ENCODE measurements at regions not wholly inside any gene's neighbourhood (a gene's known extent, or its start where the extent isn't known, plus 50 kb on each side); places are given as distances from the start of the nearest gene placed in this dataset.
A peak's percentile ranks its signal among the peaks of the same experiment; 100 is the strongest.
"Not testable (repeated sequence)": the region's sequence is repeated elsewhere in the genome, so short reads cannot be mapped to it uniquely, and the experiment has no call there.

- ATAC-seq = peak; percentile 88
- peak in 1 of 2 donors; percentile 15 for DNase-seq
- not testable (repeated sequence) for H3K27me3 Mint-ChIP-seq
Observed at GRCh38 chr7:76932957-76933356, 99.2 kb downstream of the SPDYE17 start.

GRCh38 chr7:76931441-76931840 lies 100.7 kb downstream of the SPDYE17 start:
- H3K9me3 Mint-ChIP-seq, ATAC-seq, H3K27me3 Mint-ChIP-seq, H3K4me1 Mint-ChIP-seq, DNase-seq, H3K27ac Mint-ChIP-seq, H3K4me3 Mint-ChIP-seq: not testable (repeated sequence)

More at GRCh38 chr7:76932957-76933356, 99.2 kb downstream of the SPDYE17 start:
- not testable (repeated sequence) for H3K9me3 Mint-ChIP-seq, H3K4me1 Mint-ChIP-seq, H3K27ac Mint-ChIP-seq, H3K4me3 Mint-ChIP-seq

GRCh38 chr7:76930416-76930815 lies 101.7 kb downstream of the SPDYE17 start:
- not testable (repeated sequence) for H3K4me3 Mint-ChIP-seq, H3K27ac Mint-ChIP-seq

GRCh38 chr7:76928751-76929150 lies 103.4 kb downstream of the SPDYE17 start:
- not testable (repeated sequence) for H3K9me3 Mint-ChIP-seq, H3K4me1 Mint-ChIP-seq, ATAC-seq, H3K27ac Mint-ChIP-seq, DNase-seq, H3K4me3 Mint-ChIP-seq
- peaks cover 12% of the 10 kb centered on the region for H3K27me3 Mint-ChIP-seq

More at GRCh38 chr7:76930416-76930815, 101.7 kb downstream of the SPDYE17 start:
- H3K27me3 Mint-ChIP-seq, DNase-seq, H3K9me3 Mint-ChIP-seq, H3K4me1 Mint-ChIP-seq, ATAC-seq: not testable (repeated sequence)

- peaks cover 16% of the 10 kb centered on the region for H3K27me3 Mint-ChIP-seq
- H3K9me3 Mint-ChIP-seq, H3K27ac Mint-ChIP-seq, DNase-seq, H3K4me3 Mint-ChIP-seq, H3K4me1 Mint-ChIP-seq, ATAC-seq: not testable (repeated sequence)
Observed at GRCh38 chr7:76927741-76928393, 104.3 kb downstream of the SPDYE17 start.

- not testable (repeated sequence) for H3K4me3 Mint-ChIP-seq, ATAC-seq, H3K9me3 Mint-ChIP-seq, DNase-seq, H3K4me1 Mint-ChIP-seq, H3K27ac Mint-ChIP-seq
- H3K27me3 Mint-ChIP-seq = peaks cover 16% of the 10 kb centered on the region
Observed at GRCh38 chr7:76926416-76926815, 105.7 kb downstream of the SPDYE17 start.

GRCh38 chr7:76924756-76925155 lies 107.4 kb downstream of the SPDYE17 start:
- DNase-seq, H3K4me3 Mint-ChIP-seq: not testable (repeated sequence)

GRCh38 chr7:76918619-76919018 lies 113.5 kb downstream of the SPDYE17 start:
- H3K4me1 Mint-ChIP-seq, ATAC-seq, H3K9me3 Mint-ChIP-seq, DNase-seq, H3K27me3 Mint-ChIP-seq, H3K4me3 Mint-ChIP-seq, H3K27ac Mint-ChIP-seq: not testable (repeated sequence)

More at GRCh38 chr7:76924756-76925155, 107.4 kb downstream of the SPDYE17 start:
- H3K9me3 Mint-ChIP-seq, ATAC-seq, H3K27ac Mint-ChIP-seq, H3K4me1 Mint-ChIP-seq: not testable (repeated sequence)
- peaks cover 16% of the 10 kb centered on the region for H3K27me3 Mint-ChIP-seq

- not testable (repeated sequence) for DNase-seq, H3K4me3 Mint-ChIP-seq, H3K27ac Mint-ChIP-seq, H3K9me3 Mint-ChIP-seq, H3K27me3 Mint-ChIP-seq, ATAC-seq
- peaks cover 10% of the 10 kb centered on the region for H3K4me1 Mint-ChIP-seq
Observed at GRCh38 chr7:76914361-76914760, 117.8 kb downstream of the SPDYE17 start.

- not testable (repeated sequence) for H3K9me3 Mint-ChIP-seq, ATAC-seq, H3K27me3 Mint-ChIP-seq
Observed at GRCh38 chr7:76912011-76912814, 119.9 kb downstream of the SPDYE17 start.

GRCh38 chr7:76904688-76905087 lies 127.5 kb downstream of the SPDYE17 start:
- not testable (repeated sequence) for H3K4me1 Mint-ChIP-seq, H3K27ac Mint-ChIP-seq, H3K27me3 Mint-ChIP-seq, H3K9me3 Mint-ChIP-seq, ATAC-seq, H3K4me3 Mint-ChIP-seq, DNase-seq

More at GRCh38 chr7:76912011-76912814, 119.9 kb downstream of the SPDYE17 start:
- not testable (repeated sequence) for DNase-seq
- Mint-ChIP-seq H3K27ac (peak overlapping the region; percentile 76 to 90), H3K4me1 (peaks cover 10% of the 10 kb centered on the region), H3K4me3 (peak overlapping the region; percentile 74 to 76)

- not testable (repeated sequence) for H3K27me3 Mint-ChIP-seq, H3K4me3 Mint-ChIP-seq, DNase-seq, H3K4me1 Mint-ChIP-seq, ATAC-seq, H3K9me3 Mint-ChIP-seq
- peak overlapping the region in 1 of 2 donors; percentile 67 for H3K27ac Mint-ChIP-seq
Observed at GRCh38 chr7:76901944-76902710, 130.0 kb downstream of the SPDYE17 start.

GRCh38 chr7:76898807-76899206 lies 133.4 kb downstream of the SPDYE17 start:
- not testable (repeated sequence) for DNase-seq, H3K27me3 Mint-ChIP-seq, H3K4me3 Mint-ChIP-seq, ATAC-seq, H3K4me1 Mint-ChIP-seq, H3K9me3 Mint-ChIP-seq
- peak overlapping the region in 1 of 2 donors; percentile 42 for H3K27ac Mint-ChIP-seq

GRCh38 chr7:76897007-76897406 lies 135.2 kb downstream of the SPDYE17 start:
- H3K4me3 Mint-ChIP-seq, ATAC-seq: not testable (repeated sequence)

GRCh38 chr7:76895696-76896095 lies 136.5 kb downstream of the SPDYE17 start:
- H3K4me1 Mint-ChIP-seq, H3K4me3 Mint-ChIP-seq, H3K9me3 Mint-ChIP-seq, H3K27me3 Mint-ChIP-seq, DNase-seq, ATAC-seq, H3K27ac Mint-ChIP-seq: not testable (repeated sequence)

More at GRCh38 chr7:76897007-76897406, 135.2 kb downstream of the SPDYE17 start:
- not testable (repeated sequence) for H3K27me3 Mint-ChIP-seq, H3K9me3 Mint-ChIP-seq, H3K27ac Mint-ChIP-seq, H3K4me1 Mint-ChIP-seq, DNase-seq
